PC-3 (cell line): ENCODE measurements at regions not wholly inside any gene's neighbourhood (a gene's known extent, or its start where the extent isn't known, plus 50 kb on each side); places are given as distances from the start of the nearest gene placed in this dataset.

ENCODE experiments used
- CTCF ChIP-seq: fragments of 300-600 bp; sonication (generic); conservative IDR thresholded peaks from 2 replicates; pipeline ENCODE4 v1.5.1; 2017; ENCODE audit warnings: antibody characterized with exemption, low read depth, mild to moderate bottlenecking, low read length
- EZH2 ChIP-seq: fragments of 300-600 bp; sonication (generic); IDR thresholded peaks from one replicate; pipeline ENCODE4 v1.6.1; 2017; ENCODE audit warnings: antibody characterized with exemption, mild to moderate bottlenecking, low read length; ENCODE audit not compliant: unreplicated experiment
- EZH2phosphoT487 ChIP-seq: fragments of 300-600 bp; sonication (generic); IDR thresholded peaks from 2 replicates; pipeline ENCODE4 v1.6.1; 2018; ENCODE audit warnings: mild to moderate bottlenecking, antibody characterized with exemption, low read length, borderline replicate concordance

GRCh38 chr13:47875201-47875600 lies 125.9 kb downstream of the SUCLA2 start:
- TF ChIP-seq CTCF (no peak), EZH2 (no peak), EZH2phosphoT487 (no peak)
